ENCODE measurements at regions not wholly inside any gene's neighbourhood (a gene's known extent, or its start where the extent isn't known, plus 50 kb on each side); places are given as distances from the start of the nearest gene placed in this dataset.
"Not testable (repeated sequence)": the region's sequence is repeated elsewhere in the genome, so short reads cannot be mapped to it uniquely, and the experiment has no call there.

GRCh38 chr1:120340838-120341751 lies 73.7 kb upstream of the NBPF8 start:
- not testable (repeated sequence) for TF ChIP-seq POLR2A, EP300, CTCF (IDR thresholded peaks at IDR 0.05)
